C4-2B (cell line): ENCODE measurements at regions not wholly inside any gene's neighbourhood (a gene's known extent, or its start where the extent isn't known, plus 50 kb on each side); places are given as distances from the start of the nearest gene placed in this dataset.

Experiments used
- ZFX ChIP-seq: fragments of 450-650 bp; IDR thresholded peaks from 2 replicates; pipeline ENCODE4 v1.6.1; 2017
- TF ChIP-seq, protein P1 (sequence below): fragments of 450-650 bp; conservative IDR thresholded peaks from 2 replicates; pipeline ENCODE4 v1.5.1; 2017; ENCODE audit warnings: mild to moderate bottlenecking

DNA sequence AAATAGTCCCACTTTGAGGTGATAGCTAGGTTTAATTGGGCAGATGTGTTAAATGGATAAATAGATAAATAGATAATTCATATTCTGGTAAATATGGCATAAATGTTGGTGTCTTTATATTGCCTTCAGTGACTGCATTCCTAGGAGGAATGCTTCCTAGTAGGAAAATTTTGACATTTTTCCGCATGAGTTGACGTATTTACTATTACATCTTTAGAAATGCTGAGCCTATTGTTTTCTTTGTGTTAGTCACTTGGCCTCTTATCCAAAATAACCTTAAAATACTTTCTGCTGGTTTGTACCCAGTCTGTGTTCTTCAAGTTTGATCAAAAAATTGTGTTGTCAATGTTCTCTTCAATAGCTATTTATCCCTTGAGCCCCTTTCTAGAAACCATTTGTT is 495.6 kb upstream of the ZEB2 start:
- TF ChIP-seq, protein P1, sequence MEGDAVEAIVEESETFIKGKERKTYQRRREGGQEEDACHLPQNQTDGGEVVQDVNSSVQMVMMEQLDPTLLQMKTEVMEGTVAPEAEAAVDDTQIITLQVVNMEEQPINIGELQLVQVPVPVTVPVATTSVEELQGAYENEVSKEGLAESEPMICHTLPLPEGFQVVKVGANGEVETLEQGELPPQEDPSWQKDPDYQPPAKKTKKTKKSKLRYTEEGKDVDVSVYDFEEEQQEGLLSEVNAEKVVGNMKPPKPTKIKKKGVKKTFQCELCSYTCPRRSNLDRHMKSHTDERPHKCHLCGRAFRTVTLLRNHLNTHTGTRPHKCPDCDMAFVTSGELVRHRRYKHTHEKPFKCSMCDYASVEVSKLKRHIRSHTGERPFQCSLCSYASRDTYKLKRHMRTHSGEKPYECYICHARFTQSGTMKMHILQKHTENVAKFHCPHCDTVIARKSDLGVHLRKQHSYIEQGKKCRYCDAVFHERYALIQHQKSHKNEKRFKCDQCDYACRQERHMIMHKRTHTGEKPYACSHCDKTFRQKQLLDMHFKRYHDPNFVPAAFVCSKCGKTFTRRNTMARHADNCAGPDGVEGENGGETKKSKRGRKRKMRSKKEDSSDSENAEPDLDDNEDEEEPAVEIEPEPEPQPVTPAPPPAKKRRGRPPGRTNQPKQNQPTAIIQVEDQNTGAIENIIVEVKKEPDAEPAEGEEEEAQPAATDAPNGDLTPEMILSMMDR, result no peak
- no peak for TF ChIP-seq ZFX
